Endothelial cell of umbilical vein (primary cell): ENCODE measurements at regions not wholly inside any gene's neighbourhood (a gene's known extent, or its start where the extent isn't known, plus 50 kb on each side); places are given as distances from the start of the nearest gene placed in this dataset.

ENCODE experiments used
- BruUV-seq: library from RNA; stranded (reverse); fragments of 400-500 nt; replicated peaks from 2 replicates; lab custom pipeline; 2021; lab: Mats Ljungman, UMichigan
- CTCF ChIA-PET: fragments of 300-600, 350-600 bp; sonication (Branson Sonifier 250); formaldehyde crosslinking; loops from one replicate; lab custom pipeline; 2021; ENCODE audit warnings: antibody characterized with exemption, inconsistent platforms; lab: Charles Lee
- POLR2A ChIA-PET: fragments of 300-600, 350-600 bp; sonication (Branson Sonifier 250); formaldehyde crosslinking; loops from one replicate; lab custom pipeline; 2021; ENCODE audit warnings: antibody characterized with exemption, inconsistent platforms; lab: Charles Lee
- DNase-seq: peaks from one replicate; pipeline ENCODE4 v3.0.0-alpha.2; 2011; ENCODE audit warnings: low read depth, low spot score
- FAIRE-seq: peaks from 2 replicates; lab custom pipeline; 2011; peaks lifted over from hg19 to GRCh38; lab: Jason Lieb, UNC
- H2AFZ ChIP-seq: 2 replicates; pipeline ENCODE4 v1.6.0; 2012; ENCODE audit warnings: low read depth, low read length, control low read depth, inconsistent platforms
- H3K27ac ChIP-seq: 2 replicates; pipeline ENCODE4 v1.5.1; 2011; ENCODE audit warnings: low read depth, mild to moderate bottlenecking, control low read depth, low read length, moderate library complexity; ENCODE audit not compliant: insufficient read depth
- H3K27me3 ChIP-seq, 2 experiments: 2 replicates each; pipeline versions ENCODE4 v1.6.0 to v1.6.1; 2011; ENCODE audit warnings: low read length in 2 of 2, mixed read lengths in 1 of 2; ENCODE audit not compliant: control insufficient read depth in 2 of 2, insufficient read depth in 2 of 2
- H3K36me3 ChIP-seq, 2 experiments: 2 replicates in 1 of 2; 3 replicates in 1 of 2; pipeline ENCODE4 v1.5.1; 2011; ENCODE audit warnings: low read length in 2 of 2, mild to moderate bottlenecking in 1 of 2, moderate library complexity in 1 of 2; ENCODE audit not compliant: control insufficient read depth in 2 of 2, insufficient read depth in 2 of 2; ENCODE audit errors: extremely low read depth in 1 of 2
- H3K4me1 ChIP-seq: 3 replicates; pipeline ENCODE4 v1.5.1; 2011; ENCODE audit warnings: mild to moderate bottlenecking, low read length; ENCODE audit not compliant: control insufficient read depth, insufficient read depth; ENCODE audit errors: extremely low read depth
- H3K4me2 ChIP-seq: 2 replicates; pipeline ENCODE4 v1.6.1; 2011; ENCODE audit warnings: low read length, control low read depth, mixed read lengths; ENCODE audit not compliant: insufficient read depth
- H3K4me3 ChIP-seq, 3 experiments: fragments of 200-600 bp in 1 of 3; sonication (generic), shearing (Covaris generic) in 1 of 3; replicated peaks in 1 of 3; 2 replicates each; pipeline ENCODE4 v1.5.1; 2011 to 2016; ENCODE audit warnings: control low read depth in 3 of 3, low read length in 3 of 3, mild to moderate bottlenecking in 2 of 3, inconsistent platforms in 1 of 3, low read depth in 1 of 3, moderate library complexity in 1 of 3; ENCODE audit not compliant: insufficient read depth in 1 of 3
- H3K79me2 ChIP-seq: 2 replicates; pipeline ENCODE4 v1.6.0; 2012; ENCODE audit warnings: low read length, inconsistent platforms; ENCODE audit not compliant: control insufficient read depth, insufficient read depth
- H3K9ac ChIP-seq: replicated peaks from 2 replicates; pipeline ENCODE3; 2011; ENCODE audit warnings: low read length, control low read depth; ENCODE audit not compliant: insufficient read depth; ENCODE audit errors: extremely low read depth
- H3K9me1 ChIP-seq: replicated peaks from 3 replicates; pipeline ENCODE4 v1.6.0; 2011; ENCODE audit warnings: mild to moderate bottlenecking, low read length; ENCODE audit not compliant: control insufficient read depth, insufficient read depth; ENCODE audit errors: extremely low read depth
- H3K9me3 ChIP-seq: replicated peaks from 2 replicates; pipeline ENCODE4 v1.5.1; 2012; ENCODE audit warnings: low read length, inconsistent platforms; ENCODE audit not compliant: control insufficient read depth, insufficient read depth
- H4K20me1 ChIP-seq: replicated peaks from 2 replicates; pipeline ENCODE3; 2011; ENCODE audit warnings: mild to moderate bottlenecking, low read length; ENCODE audit not compliant: control insufficient read depth, insufficient read depth; ENCODE audit errors: extremely low read depth
- EZH2 ChIP-seq: IDR thresholded peaks from 2 replicates; pipeline ENCODE4 v1.6.1; 2012; ENCODE audit warnings: borderline replicate concordance, low read depth, mild to moderate bottlenecking, moderate library complexity, low read length, inconsistent platforms; ENCODE audit not compliant: severe bottlenecking
- FOS ChIP-seq: IDR thresholded peaks from 2 replicates; pipeline ENCODE4 v1.6.1; 2011; ENCODE audit warnings: mild to moderate bottlenecking, low read length, moderate library complexity, borderline replicate concordance; ENCODE audit not compliant: insufficient read depth
- MYC ChIP-seq: IDR thresholded peaks from one replicate; pipeline ENCODE4 v1.6.1; 2011; ENCODE audit warnings: mild to moderate bottlenecking, low read depth, low read length
- POLR2A ChIP-seq: IDR thresholded peaks from 2 replicates; pipeline ENCODE4 v1.6.1; 2012; ENCODE audit warnings: low read depth, mild to moderate bottlenecking, control low read depth, low read length
- POLR2AphosphoS5 ChIP-seq: IDR thresholded peaks from 2 replicates; pipeline ENCODE4 v1.6.1; 2012; ENCODE audit warnings: low read depth, mild to moderate bottlenecking, control low read depth, low read length, moderate library complexity; ENCODE audit not compliant: insufficient read depth
- dilution Hi-C: fragments of 300-500 bp; cut with MboI; formaldehyde crosslinking; loops from one replicate; pipeline ENCODE4 v1.15.0; 2019; ENCODE audit warnings: low sequenced_read_pairs; ENCODE audit not compliant: extremely low pct_ligation_motif_present
- intact Hi-C: fragments of 100-400 bp; cut with micrococcal nuclease; formaldehyde crosslinking; loops from one replicate; pipeline ENCODE4 v1.10.0; 2022
- TF ChIP-seq, protein P1 (sequence below): IDR thresholded peaks from 2 replicates; pipeline ENCODE4 v1.6.1; 2011; ENCODE audit not compliant: insufficient read depth, insufficient read length
- TF ChIP-seq, protein P2 (sequence below), 2 donors: IDR thresholded peaks; 1 replicate in 1 of 2; 2 replicates in 1 of 2; pipeline ENCODE4 v1.5.1; 2011; ENCODE audit warnings: low read length in 2 of 2, mild to moderate bottlenecking in 2 of 2, moderate library complexity in 2 of 2, control low read depth in 1 of 2, inconsistent platforms in 1 of 2, low read depth in 1 of 2; ENCODE audit not compliant: insufficient read depth in 1 of 2; ENCODE audit errors: extremely low read depth in 1 of 2

DNA sequence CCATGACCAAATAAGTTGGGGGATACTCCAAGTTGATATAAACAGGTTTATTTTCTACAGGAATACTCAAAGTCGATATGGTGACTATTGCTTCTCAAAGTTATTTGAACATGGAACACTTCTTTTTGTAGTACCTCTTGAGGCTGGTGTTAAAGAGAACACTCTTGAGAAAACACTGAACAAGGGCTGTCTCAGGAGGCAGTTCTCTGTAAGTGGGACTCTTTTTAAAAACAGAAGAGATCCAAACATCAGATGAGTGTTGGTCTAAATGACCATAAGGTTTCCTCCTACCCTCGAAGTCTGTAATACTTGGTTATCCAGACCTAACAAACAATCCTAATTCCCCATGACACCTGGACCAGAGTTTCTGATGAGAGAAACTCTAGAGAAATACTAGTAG lies 223.2 kb upstream of the TEX13C start:
- no peak for FAIRE-seq

DNA sequence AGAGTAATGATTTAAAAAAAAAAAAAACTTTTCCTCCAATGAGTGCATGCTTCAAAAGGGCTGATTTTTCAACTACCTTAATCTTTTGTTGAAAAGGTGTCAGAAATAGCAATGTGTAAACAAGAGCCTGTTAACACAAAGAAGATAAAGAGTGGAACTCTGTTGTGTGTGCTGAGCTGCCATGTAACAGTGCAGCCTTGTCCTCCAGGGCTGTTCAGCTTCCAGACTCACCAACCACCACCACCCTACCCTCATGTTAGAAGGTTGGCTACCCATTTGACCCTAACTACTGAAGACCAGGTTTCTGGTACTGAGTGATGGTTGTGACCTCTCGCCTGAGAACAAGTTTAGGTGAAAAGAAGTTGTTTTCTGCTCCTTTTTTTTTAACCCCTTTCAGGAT lies 222.8 kb upstream of the TEX13C start:
- POLR2A ChIA-PET, result no interaction called here
- DNase-seq, result no peak

More for the DNA sequence above, 223.2 kb upstream of the TEX13C start:
- no peak overlapping the region for H2AFZ ChIP-seq
- H3K36me3 ChIP-seq, result no peaks in the 10 kb centered on the region
- no peak overlapping the region for H3K4me3 ChIP-seq
- POLR2A ChIA-PET, result no interaction called here
- no peaks in the 10 kb centered on the region for H3K4me1 ChIP-seq
- no peak for DNase-seq
- H3K79me2 ChIP-seq, result no peaks in the 10 kb centered on the region
- H4K20me1 ChIP-seq, result no peaks in the 10 kb centered on the region
- TF ChIP-seq POLR2AphosphoS5 (no peak), FOS (no peak), MYC (no peak)
- TF ChIP-seq, protein P1, sequence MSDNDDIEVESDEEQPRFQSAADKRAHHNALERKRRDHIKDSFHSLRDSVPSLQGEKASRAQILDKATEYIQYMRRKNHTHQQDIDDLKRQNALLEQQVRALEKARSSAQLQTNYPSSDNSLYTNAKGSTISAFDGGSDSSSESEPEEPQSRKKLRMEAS, result no peak
- TF ChIP-seq, protein P2, sequence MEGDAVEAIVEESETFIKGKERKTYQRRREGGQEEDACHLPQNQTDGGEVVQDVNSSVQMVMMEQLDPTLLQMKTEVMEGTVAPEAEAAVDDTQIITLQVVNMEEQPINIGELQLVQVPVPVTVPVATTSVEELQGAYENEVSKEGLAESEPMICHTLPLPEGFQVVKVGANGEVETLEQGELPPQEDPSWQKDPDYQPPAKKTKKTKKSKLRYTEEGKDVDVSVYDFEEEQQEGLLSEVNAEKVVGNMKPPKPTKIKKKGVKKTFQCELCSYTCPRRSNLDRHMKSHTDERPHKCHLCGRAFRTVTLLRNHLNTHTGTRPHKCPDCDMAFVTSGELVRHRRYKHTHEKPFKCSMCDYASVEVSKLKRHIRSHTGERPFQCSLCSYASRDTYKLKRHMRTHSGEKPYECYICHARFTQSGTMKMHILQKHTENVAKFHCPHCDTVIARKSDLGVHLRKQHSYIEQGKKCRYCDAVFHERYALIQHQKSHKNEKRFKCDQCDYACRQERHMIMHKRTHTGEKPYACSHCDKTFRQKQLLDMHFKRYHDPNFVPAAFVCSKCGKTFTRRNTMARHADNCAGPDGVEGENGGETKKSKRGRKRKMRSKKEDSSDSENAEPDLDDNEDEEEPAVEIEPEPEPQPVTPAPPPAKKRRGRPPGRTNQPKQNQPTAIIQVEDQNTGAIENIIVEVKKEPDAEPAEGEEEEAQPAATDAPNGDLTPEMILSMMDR (IDR thresholded peaks at IDR 0.05; ENCODE audit: extremely low read depth in 1 of 2, insufficient read depth in 1 of 2, low read depth in 1 of 2, low read length in 2 of 2), result no peak
- dilution Hi-C loops (no loop called here), intact Hi-C loops (no loop called here)
- CTCF ChIA-PET, result no interaction called here
- H3K27me3 ChIP-seq, result no peaks in the 10 kb centered on the region
- BruUV-seq, result no TSS peak
- no peaks in the 10 kb centered on the region for H3K9me1 ChIP-seq
- no peak overlapping the region for H3K4me2 ChIP-seq
- H3K9me3 ChIP-seq, result no peaks in the 10 kb centered on the region
- H3K9ac ChIP-seq, result no peak overlapping the region
- H3K27ac ChIP-seq, result no peak overlapping the region

More for the DNA sequence above, 222.8 kb upstream of the TEX13C start:
- no peaks in the 10 kb centered on the region for H4K20me1 ChIP-seq
- no TSS peak for BruUV-seq
- TF ChIP-seq EZH2 (no peak), POLR2A (no peak)
- dilution Hi-C loops (no loop called here), intact Hi-C loops (no loop called here)
- no peak overlapping the region for H3K4me3 ChIP-seq
- H3K9me3 ChIP-seq, result no peaks in the 10 kb centered on the region
- no peaks in the 10 kb centered on the region for H3K36me3 ChIP-seq
- no peaks in the 10 kb centered on the region for H3K4me1 ChIP-seq
- CTCF ChIA-PET, result no interaction called here
- H3K27ac ChIP-seq, result no peak overlapping the region
- FAIRE-seq, result no peak
- H3K79me2 ChIP-seq, result no peaks in the 10 kb centered on the region
- no peaks in the 10 kb centered on the region for H3K27me3 ChIP-seq
- H3K9me1 ChIP-seq, result no peaks in the 10 kb centered on the region
- H2AFZ ChIP-seq, result no peak overlapping the region
- no peak overlapping the region for H3K4me2 ChIP-seq
- H3K9ac ChIP-seq, result no peak overlapping the region
